Heart left ventricle (tissue), 16 donors: ENCODE measurements at regions not wholly inside any gene's neighbourhood (a gene's known extent, or its start where the extent isn't known, plus 50 kb on each side); places are given as distances from the start of the nearest gene placed in this dataset.

ENCODE experiments used
- ATAC-seq, 4 donors: fragments of 200-7000 bp; cut with Tn5 transposase; one replicate each; pipeline ENCODE4 v1.9.1; 2020 to 2022; ENCODE audit warnings: moderate library complexity in 4 of 4, mild to moderate bottlenecking in 3 of 4, moderate number of reproducible peaks in 1 of 4
- DNase-seq, 5 donors: peaks; one replicate each; pipeline ENCODE4 v3.0.0-alpha.2; 2020
- H3K27ac ChIP-seq, 12 donors: fragments of 200-600 bp; sonication (generic) in 4 of 12; one replicate each; pipeline versions ENCODE4 v1.5.0 to v1.8.0; 2016 to 2022; ENCODE audit warnings: mild to moderate bottlenecking in 2 of 12
- H3K27me3 ChIP-seq, 9 donors: fragments of 200-600 bp; sonication (generic) in 2 of 9; one replicate each; pipeline versions ENCODE4 v1.5.1 to v1.8.0; 2016 to 2022; ENCODE audit warnings: mild to moderate bottlenecking in 3 of 9
- H3K36me3 ChIP-seq, 9 donors: fragments of 200-600 bp; sonication (generic) in 2 of 9; one replicate each; pipeline versions ENCODE4 v1.5.0 to v1.8.0; 2018 to 2022; ENCODE audit warnings: mild to moderate bottlenecking in 2 of 9
- H3K4me1 ChIP-seq, 12 donors: fragments of 200-600 bp; sonication (generic) in 4 of 12; one replicate each; pipeline versions ENCODE4 v1.5.0 to v1.8.0; 2016 to 2022; ENCODE audit warnings: mild to moderate bottlenecking in 3 of 12
- H3K4me3 ChIP-seq, 12 donors: fragments of 200-600 bp; sonication (generic) in 4 of 12; one replicate each; pipeline versions ENCODE4 v1.5.0 to v1.8.0; 2017 to 2022; ENCODE audit warnings: mild to moderate bottlenecking in 9 of 12, moderate library complexity in 4 of 12
- H3K9me3 ChIP-seq, 12 donors: fragments of 200-600 bp; sonication (generic) in 4 of 12; one replicate each; pipeline versions ENCODE4 v1.5.0 to v1.8.0; 2016 to 2022; ENCODE audit warnings: mild to moderate bottlenecking in 1 of 12
- POLR2A ChIP-seq, 2 donors: fragments of 450-650 bp; IDR thresholded peaks; one replicate each; pipeline ENCODE4 v1.6.1; 2017; ENCODE audit warnings: antibody characterized with exemption in 2 of 2, mild to moderate bottlenecking in 2 of 2, moderate library complexity in 2 of 2
- WGBS, 4 donors: extraction: QIAGEN DNeasy Blood & Tissue Kit in 2 of 4; methylation state at CpG; one replicate each; pipeline versions ENCODE4 v1.1.5 to v1.1.7; 2013 to 2018; 5-methylcytosine and 5-hydroxymethylcytosine counted together
- intact Hi-C, 10 donors: fragments of 100-400 bp; cut with DNase I; formaldehyde crosslinking; loops; one replicate each; pipeline versions ENCODE4 v1.11.1 to v1.14.2; 2022
- TF ChIP-seq, protein P1 (sequence below), 12 donors: fragments of 200-600 bp; sonication (generic) in 4 of 12; IDR thresholded peaks; one replicate each; pipeline versions ENCODE4 v1.5.0 to v1.8.0; 2018 to 2022; ENCODE audit warnings: antibody characterized with exemption in 12 of 12, mild to moderate bottlenecking in 5 of 12
- donor health status: ischemic (EF 13 %, LVEDD 7.1; RV severe dilation, severe dysfunction).
- donor health status: healthy with polysubstance abuse.
- donor health status: DM: no; HTN: yes; CAD: no.
- donor health status: DM: no; HTN: no; CAD: no.
- donor health status: ischemic (EF 25% LVEDD 6.9; RV normal size, moderate dysfunction).
- donor health status: ischemic (EF 25% LVEDD 5.7; RV mildly dilated, moderate dysfunction).
- donor health status: healthy.
- donor health status: DM: yes; HTN: yes; CAD: no.
- donor health status: ischemic (EF 35%, LVEDD 5.7; RV mildly dilated, moderate dysfunction).
- donor health status: nonischemic (EF 11% LVEDD 7.7; RV severe dilation, severe dysfunction).
- donor health status: DM: yes; HTN: yes; CAD: no.
- donor health status: PGD.
- donor health status: ischemic (EF 29% LVEDD 5.4; RV normal size, mild dysfunction).
- donor health status: nonischemic (EF 23%, LVEDD 6.1; RV moderate dilation, normal function).

DNA sequence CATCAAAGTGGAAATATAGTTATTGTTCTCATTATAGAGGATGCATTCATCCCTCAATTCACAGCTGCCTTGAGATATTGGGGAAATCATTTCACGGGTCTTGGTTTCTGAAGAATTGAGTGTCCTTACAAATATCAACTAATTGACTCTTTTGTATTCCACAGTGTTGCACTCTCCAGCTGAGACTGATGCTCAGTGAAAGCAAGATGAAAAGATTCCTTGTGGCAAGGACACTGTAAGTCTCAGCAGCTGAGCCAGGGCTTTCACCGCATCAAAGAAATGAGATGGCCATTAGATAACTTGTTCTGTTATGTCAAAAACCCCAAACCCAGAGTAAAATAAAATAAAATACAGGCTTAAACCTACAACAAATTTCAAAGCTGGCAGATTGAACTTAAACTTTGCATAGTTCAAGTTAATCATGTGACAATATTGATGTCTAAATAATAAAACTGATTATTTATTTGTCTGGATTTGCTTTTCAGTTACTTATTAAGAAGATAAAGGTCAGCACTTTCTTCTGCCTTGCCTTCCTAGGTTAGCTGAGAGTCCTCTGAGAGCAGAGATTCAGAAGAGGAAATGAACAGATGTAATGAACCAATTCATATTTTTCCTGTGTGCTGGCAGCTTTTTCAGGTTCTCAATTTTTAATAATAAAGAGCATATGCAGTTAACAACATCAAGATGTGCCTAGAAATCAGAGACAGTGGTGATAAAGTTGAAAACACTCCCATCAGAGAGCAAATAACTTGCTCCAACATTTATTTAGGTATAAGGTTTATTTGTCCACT, 82.4 kb upstream of the SMLR1 start:
- WGBS, 4 donors, result 76 to 85% (median 80%) methylated on average over 2 of the region's 2 CpGs

DNA sequence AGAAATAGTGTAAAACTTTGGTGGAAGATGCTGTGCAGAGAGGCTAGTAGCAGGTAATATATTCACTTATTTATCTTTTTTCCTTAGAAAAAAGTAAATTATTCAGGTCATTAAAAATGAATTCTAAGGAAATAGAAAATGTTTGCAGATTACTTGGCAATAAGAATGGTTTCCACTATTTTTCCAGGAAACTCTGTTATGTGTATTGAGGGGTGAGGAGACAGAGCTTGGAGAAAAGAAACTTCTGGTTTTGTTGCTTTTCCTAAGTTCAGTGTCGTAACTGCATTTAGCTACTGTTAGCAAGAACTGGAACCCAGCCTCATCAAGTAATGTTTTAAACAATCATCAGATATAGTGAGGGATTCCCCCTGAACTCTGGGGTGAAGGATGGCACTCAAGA, 79.2 kb upstream of the SMLR1 start:
- Histone ChIP-seq H3K9me3 (peaks cover 0 to 24% (median 7%) of the 10 kb centered on the region in 12 donors), H3K36me3 (no peaks in the 10 kb centered on the region), H3K4me3 (no peak overlapping the region), H3K27ac (no peak overlapping the region), H3K4me1 (no peaks in the 10 kb centered on the region), H3K27me3 (no peaks in the 10 kb centered on the region)
- WGBS, 4 donors, result 85 to 90% (median 87%) methylated on average over 1 of the region's 1 CpG
- ATAC-seq, result no peak
- intact Hi-C loops, result loop anchor here in 1 of 10 donors (2.0 kb wide), 1 partner anchor 65 kb away; no protein-coding TSS in a partner anchor
- TF ChIP-seq, protein P1, sequence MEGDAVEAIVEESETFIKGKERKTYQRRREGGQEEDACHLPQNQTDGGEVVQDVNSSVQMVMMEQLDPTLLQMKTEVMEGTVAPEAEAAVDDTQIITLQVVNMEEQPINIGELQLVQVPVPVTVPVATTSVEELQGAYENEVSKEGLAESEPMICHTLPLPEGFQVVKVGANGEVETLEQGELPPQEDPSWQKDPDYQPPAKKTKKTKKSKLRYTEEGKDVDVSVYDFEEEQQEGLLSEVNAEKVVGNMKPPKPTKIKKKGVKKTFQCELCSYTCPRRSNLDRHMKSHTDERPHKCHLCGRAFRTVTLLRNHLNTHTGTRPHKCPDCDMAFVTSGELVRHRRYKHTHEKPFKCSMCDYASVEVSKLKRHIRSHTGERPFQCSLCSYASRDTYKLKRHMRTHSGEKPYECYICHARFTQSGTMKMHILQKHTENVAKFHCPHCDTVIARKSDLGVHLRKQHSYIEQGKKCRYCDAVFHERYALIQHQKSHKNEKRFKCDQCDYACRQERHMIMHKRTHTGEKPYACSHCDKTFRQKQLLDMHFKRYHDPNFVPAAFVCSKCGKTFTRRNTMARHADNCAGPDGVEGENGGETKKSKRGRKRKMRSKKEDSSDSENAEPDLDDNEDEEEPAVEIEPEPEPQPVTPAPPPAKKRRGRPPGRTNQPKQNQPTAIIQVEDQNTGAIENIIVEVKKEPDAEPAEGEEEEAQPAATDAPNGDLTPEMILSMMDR (IDR thresholded peaks at IDR 0.05), result no peak
- TF ChIP-seq POLR2A (IDR thresholded peaks at IDR 0.05), result no peak
- no peak for DNase-seq

More for the DNA sequence above, 82.4 kb upstream of the SMLR1 start:
- ATAC-seq, result no peak
- peaks cover 0 to 16% (median 5%) of the 10 kb centered on the region in 12 donors for H3K9me3 ChIP-seq
- H3K27ac ChIP-seq, result no peak overlapping the region
- no peaks in the 10 kb centered on the region for H3K4me1 ChIP-seq
- intact Hi-C loops, result no loop called here
- H3K36me3 ChIP-seq, result no peaks in the 10 kb centered on the region
- peaks cover 0 to 3% (median 0%) of the 10 kb centered on the region in 9 donors for H3K27me3 ChIP-seq
- no peak for DNase-seq
- TF ChIP-seq, protein P1 (IDR thresholded peaks at IDR 0.05), result no peak
- no peak for TF ChIP-seq POLR2A (IDR thresholded peaks at IDR 0.05)
- H3K4me3 ChIP-seq, result no peak overlapping the region

DNA sequence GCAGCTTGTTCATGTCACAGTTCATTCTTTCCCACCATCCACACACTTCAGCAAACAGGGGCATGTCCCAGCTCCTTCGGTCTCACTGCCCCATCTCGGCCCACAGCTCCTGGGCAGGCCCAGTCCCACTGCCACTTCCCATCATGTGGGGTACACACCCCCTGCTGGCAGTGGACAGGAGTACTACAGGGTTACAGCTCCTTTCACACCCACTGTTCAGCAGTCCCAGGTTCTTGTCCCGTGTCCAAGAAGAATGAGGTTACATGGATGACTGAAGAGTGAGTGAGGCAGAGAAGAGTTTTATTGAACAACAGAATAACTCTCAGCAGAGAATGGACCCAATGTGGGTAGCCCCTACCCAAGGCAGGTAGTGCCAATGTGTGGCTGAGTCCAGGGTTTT, 77.8 kb upstream of the SMLR1 start:
- Histone ChIP-seq H3K4me3 (no peak overlapping the region), H3K4me1 (no peaks in the 10 kb centered on the region), H3K9me3 (peaks cover 0 to 24% (median 7%) of the 10 kb centered on the region in 12 donors), H3K27ac (no peak overlapping the region), H3K27me3 (no peaks in the 10 kb centered on the region), H3K36me3 (no peaks in the 10 kb centered on the region)
- DNase-seq (no peak), ATAC-seq (no peak)
- TF ChIP-seq POLR2A (IDR thresholded peaks at IDR 0.05), result no peak
- TF ChIP-seq, protein P1 (IDR thresholded peaks at IDR 0.05), result no peak
- WGBS, 4 donors, result 88 to 91% (median 90%) methylated on average over 3 of the region's 3 CpGs
- intact Hi-C loops, result loop anchor here in 1 of 10 donors (2.0 kb wide), 1 partner anchor 67 kb away; no protein-coding TSS in a partner anchor

DNA sequence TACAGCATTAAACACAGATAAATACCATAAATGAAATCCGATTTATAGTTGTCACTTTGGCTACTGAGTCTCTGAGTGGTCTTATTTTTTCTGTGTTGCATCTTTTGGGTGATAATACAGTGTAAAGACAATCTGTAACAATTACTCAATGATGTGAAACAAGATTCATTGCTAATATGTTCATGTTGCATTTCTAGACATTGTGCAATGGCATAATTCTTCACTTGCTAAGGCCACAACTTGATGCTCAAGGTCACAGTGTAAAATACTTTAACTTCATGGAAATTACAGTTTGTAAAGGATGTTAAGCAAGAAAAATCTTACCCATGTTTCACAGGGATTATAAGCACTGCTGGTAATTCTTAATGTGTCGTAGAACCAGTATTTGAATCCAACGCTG, 74.9 kb upstream of the SMLR1 start:
- WGBS, 4 donors, result 86 to 90% (median 88%) methylated on average over 3 of the region's 3 CpGs
- Histone ChIP-seq H3K4me1 (peaks cover 0 to 6% (median 0%) of the 10 kb centered on the region in 12 donors), H3K36me3 (no peaks in the 10 kb centered on the region), H3K9me3 (peaks cover 0 to 24% (median 7%) of the 10 kb centered on the region in 12 donors), H3K27me3 (no peaks in the 10 kb centered on the region), H3K27ac (no peak overlapping the region), H3K4me3 (no peak overlapping the region)
- intact Hi-C loops, result no loop called here
- DNase-seq (no peak), ATAC-seq (no peak)
- TF ChIP-seq, protein P1 (IDR thresholded peaks at IDR 0.05), result no peak
- TF ChIP-seq POLR2A (IDR thresholded peaks at IDR 0.05), result no peak
